Skeletal muscle tissue (tissue), 3 donors: ENCODE measurements at regions not wholly inside any gene's neighbourhood (a gene's known extent, or its start where the extent isn't known, plus 50 kb on each side); places are given as distances from the start of the nearest gene placed in this dataset.
A peak's percentile ranks its signal among the peaks of the same experiment; 100 is the strongest.
"Not testable (repeated sequence)": the region's sequence is repeated elsewhere in the genome, so short reads cannot be mapped to it uniquely, and the experiment has no call there.

Source experiments
- H3K27ac ChIP-seq: one replicate; pipeline ENCODE4 v1.7.0; 2013; ENCODE audit warnings: mild to moderate bottlenecking, low read depth, low read length, inconsistent platforms
- H3K27me3 ChIP-seq, 3 donors: one replicate each; pipeline ENCODE4 v1.7.0; 2013; ENCODE audit warnings: low read length in 3 of 3; ENCODE audit not compliant: control insufficient read depth in 3 of 3, insufficient read depth in 3 of 3
- H3K36me3 ChIP-seq, 3 donors: one replicate each; pipeline ENCODE4 v1.7.0; 2013; ENCODE audit warnings: low read length in 3 of 3; ENCODE audit not compliant: control insufficient read depth in 3 of 3, insufficient read depth in 3 of 3
- H3K4me1 ChIP-seq, 3 donors: one replicate each; pipeline ENCODE4 v1.7.0; 2013; ENCODE audit warnings: low read length in 3 of 3, mild to moderate bottlenecking in 3 of 3; ENCODE audit not compliant: control insufficient read depth in 3 of 3, insufficient read depth in 3 of 3
- H3K4me3 ChIP-seq, 3 donors: one replicate each; pipeline ENCODE4 v1.7.0; 2013; ENCODE audit warnings: low read length in 3 of 3
- H3K9ac ChIP-seq, 3 donors: one replicate each; pipeline ENCODE4 v1.7.0; 2013; ENCODE audit warnings: low read length in 3 of 3, mild to moderate bottlenecking in 3 of 3, moderate library complexity in 2 of 3, low read depth in 1 of 3
- H3K9me3 ChIP-seq, 3 donors: one replicate each; pipeline ENCODE4 v1.7.0; 2013; ENCODE audit warnings: low read length in 3 of 3; ENCODE audit not compliant: control insufficient read depth in 3 of 3
- donor health status: Osteomylitis.

- Histone ChIP-seq H3K4me1 (peaks cover 13 to 16% (median 14%) of the 10 kb centered on the region in 3 donors), H3K27ac (no peak overlapping the region), H3K4me3 (no peak overlapping the region), H3K9me3 (no peaks in the 10 kb centered on the region), H3K36me3 (no peaks in the 10 kb centered on the region), H3K9ac (no peak overlapping the region), H3K27me3 (peaks cover 0 to 3% (median 0%) of the 10 kb centered on the region in 3 donors)
Measured at GRCh38 chr10:3882855-3883254, 97.8 kb upstream of the KLF6 start.

- Histone ChIP-seq H3K36me3 (no peaks in the 10 kb centered on the region), H3K27me3 (peaks cover 0 to 3% (median 0%) of the 10 kb centered on the region in 3 donors), H3K9me3 (no peaks in the 10 kb centered on the region), H3K27ac (no peak overlapping the region), H3K9ac (no peak overlapping the region), H3K4me3 (no peak overlapping the region), H3K4me1 (peaks cover 3 to 5% (median 4%) of the 10 kb centered on the region in 3 donors)
Measured at GRCh38 chr10:3881622-3882021, 96.6 kb upstream of the KLF6 start.

GRCh38 chr10:3879073-3879472, 94.1 kb upstream of the KLF6 start:
- Histone ChIP-seq H3K4me3 (no peak overlapping the region), H3K27me3 (peaks cover 0 to 3% (median 0%) of the 10 kb centered on the region in 3 donors), H3K27ac (no peak overlapping the region), H3K36me3 (no peaks in the 10 kb centered on the region), H3K9ac (no peak overlapping the region), H3K4me1 (peaks cover 0 to 6% (median 0%) of the 10 kb centered on the region in 3 donors), H3K9me3 (no peaks in the 10 kb centered on the region)

GRCh38 chr10:3877211-3878000, 92.4 kb upstream of the KLF6 start:
- H3K27me3 ChIP-seq, result peaks cover 0 to 3% (median 0%) of the 10 kb centered on the region in 3 donors
- peaks cover 0 to 13% (median 0%) of the 10 kb centered on the region in 3 donors for H3K4me1 ChIP-seq
- H3K4me3 ChIP-seq, result no peak overlapping the region
- no peaks in the 10 kb centered on the region for H3K9me3 ChIP-seq
- H3K9ac ChIP-seq, result no peak overlapping the region
- no peaks in the 10 kb centered on the region for H3K36me3 ChIP-seq
- no peak overlapping the region for H3K27ac ChIP-seq

- Histone ChIP-seq H3K27ac (no peak overlapping the region), H3K4me1 (peaks cover 0 to 13% (median 0%) of the 10 kb centered on the region in 3 donors), H3K27me3 (no peaks in the 10 kb centered on the region), H3K9me3 (no peaks in the 10 kb centered on the region), H3K9ac (no peak overlapping the region), H3K36me3 (no peaks in the 10 kb centered on the region), H3K4me3 (no peak overlapping the region)
Measured at GRCh38 chr10:3876350-3876962, 91.4 kb upstream of the KLF6 start.

GRCh38 chr10:3875842-3876235, 90.8 kb upstream of the KLF6 start:
- no peak overlapping the region for H3K9ac ChIP-seq
- no peaks in the 10 kb centered on the region for H3K27me3 ChIP-seq
- H3K27ac ChIP-seq, result no peak overlapping the region
- H3K9me3 ChIP-seq, result no peaks in the 10 kb centered on the region
- H3K4me1 ChIP-seq, result peaks cover 0 to 13% (median 0%) of the 10 kb centered on the region in 3 donors
- H3K4me3 ChIP-seq, result no peak overlapping the region
- H3K36me3 ChIP-seq, result no peaks in the 10 kb centered on the region

- Histone ChIP-seq H3K4me3 (no peak overlapping the region), H3K36me3 (no peaks in the 10 kb centered on the region), H3K9ac (no peak overlapping the region), H3K27me3 (no peaks in the 10 kb centered on the region), H3K9me3 (no peaks in the 10 kb centered on the region), H3K4me1 (peaks cover 0 to 13% (median 0%) of the 10 kb centered on the region in 3 donors), H3K27ac (peak overlapping the region; percentile 23)
Measured at GRCh38 chr10:3874990-3875841, 90.2 kb upstream of the KLF6 start.

GRCh38 chr10:3874610-3874989, 89.6 kb upstream of the KLF6 start:
- H3K36me3 ChIP-seq, H3K27ac ChIP-seq, H3K27me3 ChIP-seq, H3K4me3 ChIP-seq, H3K9me3 ChIP-seq, H3K9ac ChIP-seq: not testable (repeated sequence)
- peaks cover 0 to 13% (median 0%) of the 10 kb centered on the region in 3 donors for H3K4me1 ChIP-seq

- H3K9me3 ChIP-seq, result no peaks in the 10 kb centered on the region
- H3K27me3 ChIP-seq, result no peaks in the 10 kb centered on the region
- H3K4me1 ChIP-seq, result peaks cover 0 to 16% (median 4%) of the 10 kb centered on the region in 3 donors
- peak overlapping the region in 1 of 3 donors; percentile 54 for H3K9ac ChIP-seq
- no peaks in the 10 kb centered on the region for H3K36me3 ChIP-seq
- H3K27ac ChIP-seq, result peak overlapping the region; percentile 49
- H3K4me3 ChIP-seq, result no peak overlapping the region
Measured at GRCh38 chr10:3873728-3874461, 88.9 kb upstream of the KLF6 start.
